ENCODE measurements at regions not wholly inside any gene's neighbourhood (a gene's known extent, or its start where the extent isn't known, plus 50 kb on each side); places are given as distances from the start of the nearest gene placed in this dataset.

GRCh38 chr5:108602830-108603229 lies 144.9 kb upstream of the FER start:
- TF ChIP-seq CTCF (IDR thresholded peaks at IDR 0.05) (no peak), POLR2A (IDR thresholded peaks at IDR 0.05) (no peak)

Measured in right lobe of liver (tissue), 4 donors.